ENCODE measurements at regions not wholly inside any gene's neighbourhood (a gene's known extent, or its start where the extent isn't known, plus 50 kb on each side); places are given as distances from the start of the nearest gene placed in this dataset.
"Not testable (repeated sequence)": the region's sequence is repeated elsewhere in the genome, so short reads cannot be mapped to it uniquely, and the experiment has no call there.

DNA sequence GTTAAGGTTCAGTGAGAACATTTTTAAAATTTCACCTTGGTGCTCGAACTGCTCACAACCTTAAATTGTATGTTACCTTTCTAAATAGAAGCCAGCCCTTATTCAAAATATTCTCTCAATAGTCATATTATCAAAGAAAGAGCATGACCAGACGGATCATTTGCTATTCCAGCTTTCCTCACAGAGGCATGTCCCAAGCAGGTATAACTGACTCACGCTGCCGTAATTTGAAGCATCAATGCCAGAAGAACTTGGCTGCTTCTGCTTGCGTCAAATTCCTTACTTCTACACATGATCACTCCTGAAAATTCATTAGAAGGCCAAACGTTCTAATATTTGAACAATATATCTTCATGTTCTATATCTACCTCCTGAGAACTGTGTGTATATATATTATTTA is 69.5 kb upstream of the VGLL4 start:
- H3K4me1 ChIP-seq: peaks cover 0 to 5% of the 10 kb centered on the region in 2 donors
- peak overlapping the region in 1 of 2 donors; percentile 65 for H3K27ac ChIP-seq

DNA sequence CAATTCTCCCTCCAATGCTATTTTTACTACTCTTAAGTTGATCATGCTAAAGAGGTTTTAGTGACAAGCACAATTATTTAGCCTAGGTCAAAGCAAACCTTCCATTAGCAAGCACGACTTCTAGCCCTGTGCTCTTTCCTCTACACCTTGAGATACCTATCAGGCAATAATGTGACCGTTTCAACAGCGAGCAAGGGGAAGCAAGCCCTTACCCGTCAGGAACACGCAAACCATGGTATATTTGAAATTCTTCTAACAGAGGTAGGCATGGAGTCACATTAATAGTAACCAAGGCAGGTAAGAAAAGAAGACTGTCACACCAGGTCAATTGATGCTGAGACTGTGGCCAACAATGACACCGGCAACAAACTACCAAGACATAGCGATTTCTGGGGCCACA is 68.9 kb upstream of the VGLL4 start:
- DNase-seq (ENCODE audit: low spot score in 2 of 2): no peak
- H3K9me3 ChIP-seq: no peaks in the 10 kb centered on the region
- TF ChIP-seq, protein P1, sequence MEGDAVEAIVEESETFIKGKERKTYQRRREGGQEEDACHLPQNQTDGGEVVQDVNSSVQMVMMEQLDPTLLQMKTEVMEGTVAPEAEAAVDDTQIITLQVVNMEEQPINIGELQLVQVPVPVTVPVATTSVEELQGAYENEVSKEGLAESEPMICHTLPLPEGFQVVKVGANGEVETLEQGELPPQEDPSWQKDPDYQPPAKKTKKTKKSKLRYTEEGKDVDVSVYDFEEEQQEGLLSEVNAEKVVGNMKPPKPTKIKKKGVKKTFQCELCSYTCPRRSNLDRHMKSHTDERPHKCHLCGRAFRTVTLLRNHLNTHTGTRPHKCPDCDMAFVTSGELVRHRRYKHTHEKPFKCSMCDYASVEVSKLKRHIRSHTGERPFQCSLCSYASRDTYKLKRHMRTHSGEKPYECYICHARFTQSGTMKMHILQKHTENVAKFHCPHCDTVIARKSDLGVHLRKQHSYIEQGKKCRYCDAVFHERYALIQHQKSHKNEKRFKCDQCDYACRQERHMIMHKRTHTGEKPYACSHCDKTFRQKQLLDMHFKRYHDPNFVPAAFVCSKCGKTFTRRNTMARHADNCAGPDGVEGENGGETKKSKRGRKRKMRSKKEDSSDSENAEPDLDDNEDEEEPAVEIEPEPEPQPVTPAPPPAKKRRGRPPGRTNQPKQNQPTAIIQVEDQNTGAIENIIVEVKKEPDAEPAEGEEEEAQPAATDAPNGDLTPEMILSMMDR (IDR thresholded peaks at IDR 0.05): no peak
- TF ChIP-seq POLR2A (IDR thresholded peaks at IDR 0.05) (no peak), POLR2AphosphoS5 (IDR thresholded peaks at IDR 0.05) (no peak)
- peaks cover 0 to 5% of the 10 kb centered on the region in 2 donors for H3K4me1 ChIP-seq
- no peaks in the 10 kb centered on the region for H3K27me3 ChIP-seq
- peak overlapping the region; percentile 12 to 65 for H3K27ac ChIP-seq
- intact Hi-C loops (cut with DNase I; ENCODE audit: low total_unique reads): no loop called here
- no peak overlapping the region for H3K4me3 ChIP-seq
- no peaks in the 10 kb centered on the region for H3K36me3 ChIP-seq

More for the DNA sequence above, 69.5 kb upstream of the VGLL4 start:
- H3K4me3 ChIP-seq: no peak overlapping the region
- no peak for TF ChIP-seq POLR2AphosphoS5 (IDR thresholded peaks at IDR 0.05)
- TF ChIP-seq, protein P1 (IDR thresholded peaks at IDR 0.05): no peak
- no peak for TF ChIP-seq POLR2A (IDR thresholded peaks at IDR 0.05)
- peak in 1 of 2 donors; percentile 37 for DNase-seq (ENCODE audit: low spot score in 2 of 2)
- intact Hi-C loops (cut with DNase I; ENCODE audit: low total_unique reads): no loop called here
- H3K9me3 ChIP-seq: no peaks in the 10 kb centered on the region
- H3K36me3 ChIP-seq: no peaks in the 10 kb centered on the region
- no peaks in the 10 kb centered on the region for H3K27me3 ChIP-seq

DNA sequence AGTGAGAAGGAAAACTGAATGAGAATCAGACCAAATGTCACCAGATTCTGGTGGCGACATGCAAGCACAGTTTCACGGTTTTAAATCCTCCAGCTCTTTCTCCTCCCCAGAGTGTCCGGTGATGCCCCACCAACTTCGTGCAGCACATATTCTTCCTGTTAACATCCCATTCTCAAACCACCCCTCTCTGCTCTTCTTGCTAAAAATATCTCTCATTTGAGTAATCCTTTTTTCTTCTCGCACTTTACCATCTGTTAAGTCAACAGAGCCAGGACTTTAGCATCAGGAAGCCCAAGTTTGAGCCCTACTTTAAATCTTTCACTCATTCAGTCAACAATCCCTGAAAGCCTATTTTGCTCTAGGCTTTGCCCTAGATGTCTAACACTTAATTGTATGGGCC is 68.2 kb upstream of the VGLL4 start:
- H3K9me3 ChIP-seq: no peaks in the 10 kb centered on the region
- intact Hi-C loops (cut with DNase I; ENCODE audit: low total_unique reads): no loop called here
- DNase-seq (ENCODE audit: low spot score in 2 of 2): no peak
- no peaks in the 10 kb centered on the region for H3K27me3 ChIP-seq
- H3K4me1 ChIP-seq: peaks cover 0 to 5% of the 10 kb centered on the region in 2 donors
- TF ChIP-seq POLR2AphosphoS5 (IDR thresholded peaks at IDR 0.05) (no peak), POLR2A (IDR thresholded peaks at IDR 0.05) (no peak)
- TF ChIP-seq, protein P1 (IDR thresholded peaks at IDR 0.05): no peak
- no peak overlapping the region for H3K27ac ChIP-seq
- H3K36me3 ChIP-seq: no peaks in the 10 kb centered on the region
- H3K4me3 ChIP-seq: no peak overlapping the region

DNA sequence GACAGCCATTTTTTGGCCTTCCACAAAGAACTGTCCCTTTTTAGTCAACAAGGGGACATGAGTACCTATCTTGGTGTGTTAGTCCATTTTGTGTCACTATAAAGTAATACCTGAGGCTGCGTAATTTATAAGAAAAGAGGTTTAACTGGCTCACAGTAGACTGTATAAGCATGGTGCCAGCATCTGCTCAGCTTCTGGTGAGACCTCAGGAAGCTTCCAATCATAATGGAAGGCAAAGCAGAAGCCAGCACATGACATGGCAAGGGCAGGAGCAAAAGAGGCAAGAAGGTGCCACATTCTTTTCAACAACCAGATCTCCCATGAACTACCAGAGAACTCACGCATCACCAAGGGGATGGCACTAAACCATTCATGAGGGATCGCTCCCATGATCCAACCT is 66.1 kb upstream of the VGLL4 start:
- no peak overlapping the region for H3K27ac ChIP-seq
- no peak for DNase-seq (ENCODE audit: low spot score in 2 of 2)
- H3K9me3 ChIP-seq: no peaks in the 10 kb centered on the region
- H3K27me3 ChIP-seq: no peaks in the 10 kb centered on the region
- H3K36me3 ChIP-seq: no peaks in the 10 kb centered on the region
- TF ChIP-seq, protein P1 (IDR thresholded peaks at IDR 0.05): no peak
- no peak for TF ChIP-seq POLR2AphosphoS5 (IDR thresholded peaks at IDR 0.05)
- no peak for TF ChIP-seq POLR2A (IDR thresholded peaks at IDR 0.05)
- intact Hi-C loops (cut with DNase I; ENCODE audit: low total_unique reads): no loop called here
- no peak overlapping the region for H3K4me3 ChIP-seq
- no peaks in the 10 kb centered on the region for H3K4me1 ChIP-seq

DNA sequence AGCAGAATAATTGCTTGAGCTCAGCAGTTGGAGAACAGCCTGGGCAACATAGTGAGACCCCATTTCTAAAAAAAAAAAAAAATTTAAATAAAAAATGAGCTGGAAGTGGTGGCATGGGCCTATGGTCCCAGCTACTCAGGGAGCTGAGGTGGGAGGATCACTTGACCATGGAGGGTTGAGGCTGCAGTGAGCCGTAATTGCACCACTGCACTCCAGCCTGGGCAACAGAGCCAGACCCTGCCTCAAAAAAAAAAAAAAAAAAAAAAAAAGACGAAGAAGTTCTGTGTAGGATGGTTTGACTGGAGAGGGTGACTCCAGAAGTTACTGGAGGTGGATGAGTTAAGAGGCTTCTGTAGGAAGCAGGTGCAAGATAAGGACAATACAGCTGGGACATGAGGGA is 63.4 kb upstream of the VGLL4 start:
- H3K4me1 ChIP-seq; H3K27me3 ChIP-seq; H3K4me3 ChIP-seq; DNase-seq (ENCODE audit: low spot score in 2 of 2); H3K27ac ChIP-seq; H3K36me3 ChIP-seq; H3K9me3 ChIP-seq; intact Hi-C loops (cut with DNase I; ENCODE audit: low total_unique reads): not testable (repeated sequence)

DNA sequence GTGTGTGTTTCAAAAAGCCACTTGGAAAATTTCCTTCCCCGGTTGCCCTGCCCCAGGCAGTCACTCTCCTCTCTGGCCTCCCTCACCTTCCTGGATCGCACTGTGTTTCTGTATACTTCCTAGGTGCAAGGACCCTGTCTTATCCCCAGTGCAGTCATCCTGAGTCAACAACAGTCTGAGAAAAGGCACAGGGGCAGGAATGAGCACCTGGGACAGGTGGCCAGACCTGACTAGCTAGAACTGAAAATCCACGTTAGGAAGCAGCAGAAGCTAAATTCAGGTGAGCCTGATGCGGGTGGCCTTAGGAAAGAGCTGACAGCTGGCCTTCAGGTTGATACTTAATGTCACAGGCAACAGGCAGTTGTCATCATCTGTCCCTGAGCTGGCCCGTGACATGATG is 62.9 kb upstream of the VGLL4 start:
- TF ChIP-seq POLR2A (IDR thresholded peaks at IDR 0.05) (no peak), POLR2AphosphoS5 (IDR thresholded peaks at IDR 0.05) (no peak)
- TF ChIP-seq, protein P1 (IDR thresholded peaks at IDR 0.05): no peak
- intact Hi-C loops (cut with DNase I; ENCODE audit: low total_unique reads): no loop called here
- no peak overlapping the region for H3K4me3 ChIP-seq

More for the DNA sequence above, 62.9 kb upstream of the VGLL4 start:
- H3K4me1 ChIP-seq: no peaks in the 10 kb centered on the region
- DNase-seq (ENCODE audit: low spot score in 2 of 2): no peak
- H3K27ac ChIP-seq: no peak overlapping the region
- H3K9me3 ChIP-seq: no peaks in the 10 kb centered on the region
- no peaks in the 10 kb centered on the region for H3K27me3 ChIP-seq
- no peaks in the 10 kb centered on the region for H3K36me3 ChIP-seq
